ENCODE measurements at regions not wholly inside any gene's neighbourhood (a gene's known extent, or its start where the extent isn't known, plus 50 kb on each side); places are given as distances from the start of the nearest gene placed in this dataset.

DNA sequence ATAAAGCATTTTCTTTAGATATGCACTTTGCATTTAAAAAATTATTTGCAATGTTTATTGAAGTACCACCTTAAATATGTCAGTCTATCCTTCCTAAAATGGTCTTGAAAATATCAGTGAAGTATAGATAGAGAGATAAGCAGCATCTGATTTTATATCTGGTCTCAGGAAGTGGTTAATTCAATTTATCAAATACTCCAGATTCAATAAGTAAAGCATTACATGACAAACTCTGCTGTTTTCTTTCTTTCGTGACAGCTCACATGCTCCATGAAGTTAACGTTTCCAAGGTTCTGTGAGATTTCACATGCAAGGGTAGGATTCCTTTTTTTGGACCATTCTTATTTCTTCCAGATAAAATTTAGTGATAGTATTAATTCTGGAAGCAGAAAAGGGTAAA lies 775.4 kb upstream of the ROBO1 start:
- Mint-ChIP-seq H3K36me3 (ENCODE audit: low read depth) (no peaks in the 10 kb centered on the region), H3K4me1 (ENCODE audit: low read depth) (no peaks in the 10 kb centered on the region), H3K27ac (no peak overlapping the region), H3K9me3 (peaks cover 5% of the 10 kb centered on the region), H3K27me3 (ENCODE audit: insufficient read depth) (no peaks in the 10 kb centered on the region), H3K4me3 (no peak overlapping the region)
- no peak for DNase-seq (ENCODE audit: low spot score)
- intact Hi-C loops (cut with micrococcal nuclease), result no loop called here

DNA sequence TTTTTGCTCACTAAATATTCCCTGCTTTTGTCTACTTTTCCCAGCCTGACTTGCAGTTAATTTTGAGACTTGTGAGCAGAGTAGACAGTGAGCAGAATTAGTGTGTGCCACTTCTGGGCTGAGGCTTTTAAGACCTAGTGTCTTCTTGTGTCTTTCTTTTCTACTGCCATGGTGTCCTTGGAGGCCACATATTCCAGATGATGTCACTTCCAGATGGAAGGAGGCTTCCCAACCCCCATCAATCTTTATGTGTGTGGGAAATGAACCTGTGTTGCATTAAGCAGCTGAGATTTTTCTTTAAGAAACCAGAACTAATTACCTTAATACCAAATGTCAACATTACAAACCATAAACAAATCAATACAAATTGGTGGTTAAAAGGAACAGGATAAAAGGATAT lies 774.7 kb upstream of the ROBO1 start:
- no peak overlapping the region for H3K4me3 Mint-ChIP-seq
- H3K4me1 Mint-ChIP-seq (ENCODE audit: low read depth), result no peaks in the 10 kb centered on the region
- intact Hi-C loops (cut with micrococcal nuclease), result no loop called here
- H3K27ac Mint-ChIP-seq, result no peak overlapping the region
- no peaks in the 10 kb centered on the region for H3K36me3 Mint-ChIP-seq (ENCODE audit: low read depth)
- DNase-seq (ENCODE audit: low spot score), result no peak
- no peaks in the 10 kb centered on the region for H3K27me3 Mint-ChIP-seq (ENCODE audit: insufficient read depth)
- H3K9me3 Mint-ChIP-seq, result peaks cover 5% of the 10 kb centered on the region

DNA sequence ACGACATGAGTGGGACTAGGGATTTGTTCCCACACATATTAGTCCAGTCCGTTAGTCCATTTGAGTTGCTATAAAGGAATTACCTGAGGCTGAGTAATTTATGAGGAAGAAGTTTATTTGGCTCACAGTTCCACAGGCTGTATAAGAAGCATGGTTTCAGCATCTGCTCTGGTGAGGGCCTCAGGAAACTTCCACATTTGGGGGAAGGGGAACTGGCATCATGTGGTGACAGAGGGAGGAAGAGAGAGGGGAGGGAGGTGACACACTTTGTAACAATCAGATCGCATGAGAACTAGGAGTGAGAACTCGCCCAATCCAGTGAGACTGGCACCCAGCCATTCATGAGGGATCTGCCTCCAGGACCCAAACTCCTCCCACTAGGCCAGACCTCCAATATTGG lies 769.9 kb upstream of the ROBO1 start:
- DNase-seq (ENCODE audit: low spot score), result no peak
- Mint-ChIP-seq H3K27me3 (ENCODE audit: insufficient read depth) (no peaks in the 10 kb centered on the region), H3K4me3 (no peak overlapping the region), H3K4me1 (ENCODE audit: low read depth) (no peaks in the 10 kb centered on the region), H3K27ac (no peak overlapping the region), H3K36me3 (ENCODE audit: low read depth) (no peaks in the 10 kb centered on the region), H3K9me3 (peaks cover 8% of the 10 kb centered on the region)
- intact Hi-C loops (cut with micrococcal nuclease), result no loop called here

DNA sequence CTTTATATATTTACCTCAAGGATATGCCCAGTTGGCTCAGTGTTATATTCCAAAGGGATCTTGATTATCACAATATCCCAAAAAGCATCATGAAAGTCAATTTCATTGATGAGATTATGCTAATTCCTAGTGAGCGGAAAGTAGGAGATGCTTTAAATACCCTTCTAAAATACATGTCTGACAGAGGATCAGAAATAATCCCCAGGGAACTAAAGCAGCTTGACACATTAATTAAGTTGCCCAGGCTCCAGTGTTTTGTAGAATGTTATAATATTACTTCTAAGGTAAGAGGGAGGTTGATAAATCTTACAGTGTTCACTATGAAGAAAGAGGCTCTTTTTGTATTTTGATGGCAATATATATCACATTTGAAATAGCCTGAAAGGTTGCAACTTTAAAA lies 767.5 kb upstream of the ROBO1 start:
- intact Hi-C loops (cut with micrococcal nuclease), result no loop called here
- H3K36me3 Mint-ChIP-seq (ENCODE audit: low read depth), result no peaks in the 10 kb centered on the region
- no peak overlapping the region for H3K4me3 Mint-ChIP-seq
- DNase-seq (ENCODE audit: low spot score), result no peak
- no peaks in the 10 kb centered on the region for H3K4me1 Mint-ChIP-seq (ENCODE audit: low read depth)
- no peaks in the 10 kb centered on the region for H3K27me3 Mint-ChIP-seq (ENCODE audit: insufficient read depth)
- peaks cover 11% of the 10 kb centered on the region for H3K9me3 Mint-ChIP-seq
- H3K27ac Mint-ChIP-seq, result no peak overlapping the region

DNA sequence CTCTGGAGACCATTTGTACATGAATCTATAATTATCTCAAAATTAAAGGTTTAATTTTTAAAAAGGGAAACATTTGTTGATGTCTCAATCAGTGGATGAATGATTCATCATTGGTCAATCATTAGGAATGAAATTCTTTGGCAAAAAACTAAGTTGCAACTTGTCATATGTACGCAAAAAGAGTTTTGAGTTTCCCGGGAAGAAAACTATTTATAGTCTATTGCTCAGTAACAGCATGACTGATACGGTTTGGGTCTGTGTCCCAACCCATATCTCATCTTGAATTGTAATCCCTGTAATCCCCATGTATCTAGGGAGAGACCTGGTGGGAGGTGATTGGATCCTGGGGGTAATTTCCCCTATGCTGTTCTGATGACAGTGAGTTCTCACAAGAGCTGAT lies 765.8 kb upstream of the ROBO1 start:
- peaks cover 11% of the 10 kb centered on the region for H3K9me3 Mint-ChIP-seq
- no peaks in the 10 kb centered on the region for H3K27me3 Mint-ChIP-seq (ENCODE audit: insufficient read depth)
- intact Hi-C loops (cut with micrococcal nuclease), result no loop called here
- H3K4me3 Mint-ChIP-seq, result no peak overlapping the region
- no peak overlapping the region for H3K27ac Mint-ChIP-seq
- H3K4me1 Mint-ChIP-seq (ENCODE audit: low read depth), result no peaks in the 10 kb centered on the region
- no peak for DNase-seq (ENCODE audit: low spot score)
- H3K36me3 Mint-ChIP-seq (ENCODE audit: low read depth), result no peaks in the 10 kb centered on the region

DNA sequence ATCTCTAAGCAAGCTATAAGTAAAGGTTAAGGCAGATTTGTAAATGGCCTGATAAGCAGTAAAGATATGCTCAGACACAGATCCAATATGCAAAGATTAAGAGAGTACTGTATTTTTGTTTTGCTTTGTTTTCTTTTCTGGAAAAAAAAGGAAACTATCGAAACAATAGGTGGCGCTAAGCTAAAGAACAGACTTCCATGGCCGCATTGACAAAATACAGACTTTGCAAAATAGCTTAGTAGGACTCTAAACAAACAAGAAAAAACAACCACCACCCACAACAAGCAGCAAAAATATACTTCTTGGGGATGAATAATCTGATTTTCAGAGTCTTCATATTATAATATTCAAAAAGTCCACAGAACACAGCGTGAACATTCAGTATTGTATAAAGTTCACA lies 758.4 kb upstream of the ROBO1 start:
- no peak overlapping the region for H3K4me3 Mint-ChIP-seq
- peaks cover 8% of the 10 kb centered on the region for H3K9me3 Mint-ChIP-seq
- DNase-seq (ENCODE audit: low spot score), result no peak
- no peaks in the 10 kb centered on the region for H3K4me1 Mint-ChIP-seq (ENCODE audit: low read depth)
- intact Hi-C loops (cut with micrococcal nuclease), result no loop called here
- no peaks in the 10 kb centered on the region for H3K36me3 Mint-ChIP-seq (ENCODE audit: low read depth)
- no peaks in the 10 kb centered on the region for H3K27me3 Mint-ChIP-seq (ENCODE audit: insufficient read depth)
- H3K27ac Mint-ChIP-seq, result no peak overlapping the region

DNA sequence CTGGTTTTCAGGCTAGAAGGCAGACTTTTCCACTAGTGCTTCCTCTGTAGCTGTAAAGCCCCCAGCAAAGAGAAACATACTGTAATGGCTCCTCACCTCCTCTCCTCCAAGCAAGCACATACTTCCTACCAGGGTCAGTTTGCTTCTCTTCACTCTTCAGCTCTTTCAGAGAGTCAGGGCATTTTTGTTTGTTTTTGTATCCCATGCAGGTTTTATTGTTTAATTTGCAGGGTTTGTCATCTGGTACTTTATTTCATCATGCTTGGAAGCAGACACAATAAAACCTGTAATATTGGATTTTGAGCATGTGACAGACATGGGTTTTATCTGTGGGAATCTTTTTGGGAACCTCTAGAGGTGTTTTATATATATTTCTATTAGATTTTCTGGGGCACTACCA lies 753.3 kb upstream of the ROBO1 start:
- H3K9me3 Mint-ChIP-seq, result peaks cover 8% of the 10 kb centered on the region
- no peak overlapping the region for H3K4me3 Mint-ChIP-seq
- no peaks in the 10 kb centered on the region for H3K4me1 Mint-ChIP-seq (ENCODE audit: low read depth)
- DNase-seq (ENCODE audit: low spot score), result no peak
- intact Hi-C loops (cut with micrococcal nuclease), result no loop called here
- H3K27ac Mint-ChIP-seq, result no peak overlapping the region
- no peaks in the 10 kb centered on the region for H3K27me3 Mint-ChIP-seq (ENCODE audit: insufficient read depth)
- H3K36me3 Mint-ChIP-seq (ENCODE audit: low read depth), result no peaks in the 10 kb centered on the region

DNA sequence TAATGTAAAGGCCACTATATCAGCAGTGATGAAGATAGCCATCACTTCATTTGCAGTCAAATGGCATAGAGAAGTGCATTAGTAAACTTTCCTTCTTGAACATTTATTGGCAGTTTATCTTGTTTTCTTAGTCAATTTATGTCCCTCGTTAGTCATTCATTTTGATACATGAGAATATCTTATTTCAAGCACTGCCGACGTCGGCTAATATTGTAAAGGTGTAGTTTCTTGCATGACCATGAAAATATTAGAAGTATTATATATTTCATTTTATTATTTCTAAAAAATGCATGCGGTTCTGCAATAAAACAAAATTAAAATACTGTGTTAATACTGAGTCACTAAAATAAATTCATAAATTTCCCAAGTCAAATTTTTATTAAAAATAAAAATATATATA lies 751.6 kb upstream of the ROBO1 start:
- H3K27me3 Mint-ChIP-seq (ENCODE audit: insufficient read depth), result no peaks in the 10 kb centered on the region
- H3K9me3 Mint-ChIP-seq, result peaks cover 12% of the 10 kb centered on the region
- H3K4me1 Mint-ChIP-seq (ENCODE audit: low read depth), result no peaks in the 10 kb centered on the region
- DNase-seq (ENCODE audit: low spot score), result no peak
- no peak overlapping the region for H3K4me3 Mint-ChIP-seq
- H3K27ac Mint-ChIP-seq, result no peak overlapping the region
- intact Hi-C loops (cut with micrococcal nuclease), result no loop called here
- H3K36me3 Mint-ChIP-seq (ENCODE audit: low read depth), result no peaks in the 10 kb centered on the region

DNA sequence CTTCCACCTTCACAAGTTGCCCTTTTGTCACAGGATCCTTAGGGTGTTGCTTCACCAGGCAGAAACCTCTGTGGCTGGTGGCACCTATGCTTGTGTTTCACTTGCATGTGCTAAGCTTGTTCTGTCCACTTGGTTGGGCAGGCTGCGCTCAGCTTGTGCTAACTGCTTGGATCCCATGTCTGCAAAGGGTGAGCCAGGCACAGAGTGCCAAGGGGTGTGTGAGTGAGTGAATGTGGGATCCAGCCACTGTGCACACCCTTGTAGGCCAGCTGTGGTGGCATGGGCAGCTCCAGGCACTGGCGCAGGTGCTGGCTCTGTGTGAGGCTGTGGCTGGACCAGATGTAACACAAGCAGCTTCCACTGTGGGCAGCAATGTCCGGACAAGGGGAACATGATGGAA lies 728.7 kb upstream of the ROBO1 start:
- intact Hi-C loops (cut with micrococcal nuclease), result no loop called here
- Mint-ChIP-seq H3K4me1 (ENCODE audit: low read depth) (no peaks in the 10 kb centered on the region), H3K27me3 (ENCODE audit: insufficient read depth) (no peaks in the 10 kb centered on the region)

DNA sequence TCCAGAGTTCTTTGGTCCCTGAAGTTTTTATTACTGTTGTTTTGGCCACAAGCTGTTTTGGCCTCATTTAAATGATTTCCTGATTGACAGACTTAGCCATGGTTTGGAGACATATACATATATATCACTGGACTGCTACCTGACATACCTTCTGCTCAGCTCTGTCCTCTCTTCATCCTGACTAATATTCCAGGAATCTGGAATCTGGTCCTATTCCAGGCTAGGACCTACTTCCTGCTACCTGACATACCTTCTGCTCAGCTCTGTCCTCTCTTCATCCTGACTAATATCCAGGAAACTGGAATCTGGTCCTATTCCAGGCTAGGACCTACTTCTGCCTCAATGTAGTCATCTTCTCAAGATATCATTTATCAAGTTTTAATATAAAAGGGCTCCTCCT lies 724.4 kb upstream of the ROBO1 start:
- H3K36me3 Mint-ChIP-seq (ENCODE audit: low read depth), result no peaks in the 10 kb centered on the region
- no peaks in the 10 kb centered on the region for H3K27me3 Mint-ChIP-seq (ENCODE audit: insufficient read depth)
- intact Hi-C loops (cut with micrococcal nuclease), result no loop called here
- DNase-seq (ENCODE audit: low spot score), result no peak
- H3K4me1 Mint-ChIP-seq (ENCODE audit: low read depth), result no peaks in the 10 kb centered on the region
- no peak overlapping the region for H3K4me3 Mint-ChIP-seq
- H3K9me3 Mint-ChIP-seq, result no peaks in the 10 kb centered on the region
- no peak overlapping the region for H3K27ac Mint-ChIP-seq

More for the DNA sequence above, 728.7 kb upstream of the ROBO1 start:
- Mint-ChIP-seq H3K27ac (no peak overlapping the region), H3K4me3 (no peak overlapping the region), H3K36me3 (ENCODE audit: low read depth) (no peaks in the 10 kb centered on the region), H3K9me3 (peaks cover 11% of the 10 kb centered on the region)
- no peak for DNase-seq (ENCODE audit: low spot score)

DNA sequence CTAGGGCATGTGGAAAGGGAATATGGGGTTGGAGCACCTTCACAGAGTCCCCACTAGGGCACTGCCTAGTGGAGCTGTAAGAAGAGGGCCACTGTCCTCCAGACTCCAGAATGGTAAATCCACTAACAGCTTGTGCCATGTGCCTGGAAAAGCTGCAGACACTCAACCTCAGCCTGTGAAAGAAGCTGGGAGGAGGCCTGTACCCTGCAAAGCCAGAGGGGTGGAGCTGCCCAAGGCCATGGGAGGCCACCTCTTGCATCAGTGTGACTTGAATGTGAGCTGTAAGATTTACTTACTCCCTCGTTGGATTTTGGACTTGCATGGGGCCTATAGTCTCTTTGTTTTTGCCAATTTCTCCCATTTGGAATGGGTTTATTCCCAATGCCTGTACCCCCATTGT lies 705.2 kb upstream of the ROBO1 start:
- H3K9me3 Mint-ChIP-seq, result peaks cover 3% of the 10 kb centered on the region
- DNase-seq (ENCODE audit: low spot score), result no peak
- H3K4me3 Mint-ChIP-seq, result no peak overlapping the region
- H3K27me3 Mint-ChIP-seq (ENCODE audit: insufficient read depth), result no peaks in the 10 kb centered on the region
- intact Hi-C loops (cut with micrococcal nuclease), result no loop called here
- no peak overlapping the region for H3K27ac Mint-ChIP-seq
- H3K36me3 Mint-ChIP-seq (ENCODE audit: low read depth), result no peaks in the 10 kb centered on the region
- H3K4me1 Mint-ChIP-seq (ENCODE audit: low read depth), result no peaks in the 10 kb centered on the region

DNA sequence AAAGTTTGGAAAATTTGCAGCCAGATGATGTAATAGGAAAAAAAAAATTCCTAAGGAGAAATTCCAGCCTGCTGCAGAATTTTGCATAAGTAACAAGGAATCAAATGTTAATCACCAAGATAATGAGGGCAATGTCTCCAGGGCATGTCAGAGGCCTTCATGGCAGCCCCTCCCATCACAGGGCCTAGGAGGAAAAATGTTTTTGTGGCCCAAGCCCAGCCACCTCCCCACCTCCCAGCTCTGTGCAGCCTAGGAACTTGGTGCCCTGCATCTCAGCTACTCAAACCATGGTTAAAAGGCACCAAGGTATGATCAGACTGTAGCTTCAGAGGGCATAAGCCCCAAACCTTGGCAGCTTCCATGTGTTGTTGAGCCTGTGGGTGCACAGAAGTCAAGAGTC lies 704.7 kb upstream of the ROBO1 start:
- no peak overlapping the region for H3K27ac Mint-ChIP-seq
- no peaks in the 10 kb centered on the region for H3K36me3 Mint-ChIP-seq (ENCODE audit: low read depth)
- DNase-seq (ENCODE audit: low spot score), result no peak
- no peaks in the 10 kb centered on the region for H3K4me1 Mint-ChIP-seq (ENCODE audit: low read depth)
- H3K27me3 Mint-ChIP-seq (ENCODE audit: insufficient read depth), result no peaks in the 10 kb centered on the region
- H3K9me3 Mint-ChIP-seq, result peaks cover 3% of the 10 kb centered on the region
- intact Hi-C loops (cut with micrococcal nuclease), result no loop called here
- no peak overlapping the region for H3K4me3 Mint-ChIP-seq

DNA sequence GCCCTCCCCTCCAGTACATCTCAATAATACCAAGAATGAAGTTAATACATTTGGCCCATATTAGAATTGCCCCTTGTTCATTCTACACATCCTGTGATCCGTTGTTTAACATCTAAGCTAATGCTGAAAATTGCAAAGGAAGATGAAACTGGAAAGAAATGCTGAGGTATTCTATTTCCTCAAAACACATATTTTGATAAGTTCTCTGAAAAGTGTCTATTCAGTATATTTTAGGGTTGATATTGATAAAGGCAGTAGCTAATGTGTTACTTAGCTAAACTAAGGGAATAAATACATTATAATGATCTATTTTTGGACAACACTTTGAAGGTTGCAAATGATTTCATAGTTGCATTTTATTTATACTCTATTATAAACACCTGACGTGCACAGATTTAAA lies 702.6 kb upstream of the ROBO1 start:
- H3K36me3 Mint-ChIP-seq (ENCODE audit: low read depth), result no peaks in the 10 kb centered on the region
- no peak overlapping the region for H3K4me3 Mint-ChIP-seq
- peaks cover 11% of the 10 kb centered on the region for H3K9me3 Mint-ChIP-seq
- H3K27me3 Mint-ChIP-seq (ENCODE audit: insufficient read depth), result no peaks in the 10 kb centered on the region
- H3K27ac Mint-ChIP-seq, result no peak overlapping the region
- no peaks in the 10 kb centered on the region for H3K4me1 Mint-ChIP-seq (ENCODE audit: low read depth)
- intact Hi-C loops (cut with micrococcal nuclease), result no loop called here
- DNase-seq (ENCODE audit: low spot score), result no peak

DNA sequence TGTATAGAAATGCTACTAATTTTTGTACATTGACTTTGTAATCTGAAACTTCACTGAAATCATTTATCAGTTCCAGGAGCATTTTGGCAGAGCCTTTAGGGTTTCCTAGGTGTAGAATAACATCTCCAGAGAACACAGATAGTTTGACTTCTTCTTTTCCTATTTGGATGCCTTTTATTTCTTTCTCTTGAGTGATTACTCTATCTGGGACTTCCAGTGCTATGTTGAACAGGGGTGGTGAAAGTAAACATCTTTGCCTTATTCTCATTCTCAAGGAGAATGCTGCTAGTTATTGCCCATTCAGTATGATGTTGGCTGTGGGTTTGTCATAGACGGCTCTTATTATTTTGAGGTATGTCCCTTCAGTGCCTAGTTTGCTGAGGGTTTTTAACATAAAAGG lies 697.9 kb upstream of the ROBO1 start:
- Mint-ChIP-seq H3K27ac (no peak overlapping the region), H3K27me3 (ENCODE audit: insufficient read depth) (no peaks in the 10 kb centered on the region), H3K36me3 (ENCODE audit: low read depth) (no peaks in the 10 kb centered on the region), H3K4me1 (ENCODE audit: low read depth) (no peaks in the 10 kb centered on the region), H3K9me3 (peaks cover 7% of the 10 kb centered on the region), H3K4me3 (no peak overlapping the region)
- intact Hi-C loops (cut with micrococcal nuclease), result no loop called here
- no peak for DNase-seq (ENCODE audit: low spot score)
